Omental fat pad (tissue), 3 donors: ENCODE measurements at regions not wholly inside any gene's neighbourhood (a gene's known extent, or its start where the extent isn't known, plus 50 kb on each side); places are given as distances from the start of the nearest gene placed in this dataset.

Source experiments
- ATAC-seq: fragments of 150-250 bp; one replicate; pipeline ENCODE4 v1.9.1; 2016; ENCODE audit warnings: mild to moderate bottlenecking, moderate library complexity; ENCODE audit not compliant: low FRiP score
- DNase-seq: peaks from one replicate; pipeline ENCODE4 v3.0.0-alpha.2; 2019; ENCODE audit warnings: low spot score
- TF ChIP-seq, protein P1 (sequence below), 3 donors: fragments of 450-650 bp; IDR thresholded peaks; one replicate each; pipeline ENCODE4 v1.5.1; 2016 to 2017; ENCODE audit warnings: antibody characterized with exemption in 3 of 3, mild to moderate bottlenecking in 3 of 3, moderate library complexity in 2 of 3

DNA sequence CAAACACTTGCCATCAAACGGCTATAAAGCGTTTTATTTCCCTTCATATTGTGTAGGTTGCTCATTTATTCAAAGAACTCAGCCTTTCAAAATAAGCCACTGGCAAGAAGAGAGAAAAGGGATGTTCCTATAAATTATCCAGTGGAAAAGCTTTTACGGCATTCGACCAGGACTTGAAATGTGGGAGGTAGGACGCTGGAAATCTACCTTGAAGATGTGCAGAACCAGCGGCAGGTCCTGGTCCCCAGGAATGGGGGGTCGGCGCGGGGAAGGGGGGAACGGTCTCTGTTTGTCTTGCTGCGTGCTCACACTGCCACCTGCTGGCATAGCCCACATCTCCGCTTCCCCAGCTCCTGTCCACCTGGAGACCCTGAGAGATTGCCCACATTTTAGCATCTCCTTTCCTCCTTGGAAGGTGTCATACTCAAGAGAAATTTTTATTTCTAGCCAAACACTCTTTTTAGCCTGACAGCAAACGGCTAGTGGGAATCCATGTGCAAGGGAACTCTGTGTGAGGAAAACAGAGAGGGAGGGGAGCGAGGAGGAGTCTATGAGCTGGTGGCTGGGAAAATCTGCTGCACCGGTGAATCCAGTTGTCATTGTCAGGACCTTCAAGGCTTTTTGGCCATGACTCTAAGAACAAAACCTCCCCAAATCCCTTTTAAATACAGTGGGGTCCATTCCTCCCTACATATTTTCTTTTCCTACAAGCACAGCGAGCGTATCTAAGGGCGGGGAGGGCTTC, 349.0 kb upstream of the PKDCC start:
- DNase-seq: no peak
- ATAC-seq: no peak
- TF ChIP-seq, protein P1, sequence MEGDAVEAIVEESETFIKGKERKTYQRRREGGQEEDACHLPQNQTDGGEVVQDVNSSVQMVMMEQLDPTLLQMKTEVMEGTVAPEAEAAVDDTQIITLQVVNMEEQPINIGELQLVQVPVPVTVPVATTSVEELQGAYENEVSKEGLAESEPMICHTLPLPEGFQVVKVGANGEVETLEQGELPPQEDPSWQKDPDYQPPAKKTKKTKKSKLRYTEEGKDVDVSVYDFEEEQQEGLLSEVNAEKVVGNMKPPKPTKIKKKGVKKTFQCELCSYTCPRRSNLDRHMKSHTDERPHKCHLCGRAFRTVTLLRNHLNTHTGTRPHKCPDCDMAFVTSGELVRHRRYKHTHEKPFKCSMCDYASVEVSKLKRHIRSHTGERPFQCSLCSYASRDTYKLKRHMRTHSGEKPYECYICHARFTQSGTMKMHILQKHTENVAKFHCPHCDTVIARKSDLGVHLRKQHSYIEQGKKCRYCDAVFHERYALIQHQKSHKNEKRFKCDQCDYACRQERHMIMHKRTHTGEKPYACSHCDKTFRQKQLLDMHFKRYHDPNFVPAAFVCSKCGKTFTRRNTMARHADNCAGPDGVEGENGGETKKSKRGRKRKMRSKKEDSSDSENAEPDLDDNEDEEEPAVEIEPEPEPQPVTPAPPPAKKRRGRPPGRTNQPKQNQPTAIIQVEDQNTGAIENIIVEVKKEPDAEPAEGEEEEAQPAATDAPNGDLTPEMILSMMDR (IDR thresholded peaks at IDR 0.05): peak in 1 of 3 donors; percentile 50

- DNase-seq (no peak), ATAC-seq (no peak)
- TF ChIP-seq, protein P1 (IDR thresholded peaks at IDR 0.05): no peak
These were observed 346.6 kb upstream of the PKDCC start for GRCh38 chr2:41701231-41701630.

GRCh38 chr2:41703123-41703522, 344.7 kb upstream of the PKDCC start:
- TF ChIP-seq, protein P1 (IDR thresholded peaks at IDR 0.05): no peak
- DNase-seq: no peak
- ATAC-seq: no peak

- DNase-seq: no peak
- TF ChIP-seq, protein P1 (IDR thresholded peaks at IDR 0.05): no peak
- no peak for ATAC-seq
These were observed 342.2 kb upstream of the PKDCC start for GRCh38 chr2:41705634-41706033.

- no peak for ATAC-seq
- TF ChIP-seq, protein P1 (IDR thresholded peaks at IDR 0.05): no peak
- no peak for DNase-seq
These were observed 341.5 kb upstream of the PKDCC start for GRCh38 chr2:41706286-41706685.

- TF ChIP-seq, protein P1 (IDR thresholded peaks at IDR 0.05): no peak
- DNase-seq: no peak
- ATAC-seq: no peak
These were observed 339.9 kb upstream of the PKDCC start for GRCh38 chr2:41707790-41708451.
